Nephron progenitor cell (in vitro differentiated cells): ENCODE measurements at regions not wholly inside any gene's neighbourhood (a gene's known extent, or its start where the extent isn't known, plus 50 kb on each side); places are given as distances from the start of the nearest gene placed in this dataset.

Source experiments
- DNase-seq: peaks from one replicate; pipeline ENCODE4 v3.0.0; 2021
- H3K27ac Mint-ChIP-seq: 2 replicates; pipeline ENCODE4 v1.8.0; 2021; ENCODE audit warnings: mild to moderate bottlenecking, moderate library complexity, mixed read lengths
- H3K27me3 Mint-ChIP-seq: 2 replicates; pipeline ENCODE4 v1.8.0; 2021; ENCODE audit warnings: mild to moderate bottlenecking, low read depth, mixed read lengths; ENCODE audit not compliant: poor library complexity
- H3K36me3 Mint-ChIP-seq: 2 replicates; pipeline ENCODE4 v1.8.0; 2021; ENCODE audit warnings: low read depth, mixed read lengths
- H3K4me1 Mint-ChIP-seq: 2 replicates; pipeline ENCODE4 v1.8.0; 2021; ENCODE audit warnings: mixed read lengths
- H3K4me3 Mint-ChIP-seq: 2 replicates; pipeline ENCODE4 v1.8.0; 2021; ENCODE audit warnings: mild to moderate bottlenecking, moderate library complexity, mixed read lengths
- H3K9me3 Mint-ChIP-seq: 2 replicates; pipeline ENCODE4 v1.8.0; 2021; ENCODE audit warnings: mild to moderate bottlenecking, moderate library complexity, mixed read lengths
- CTCF ChIP-seq: fragments of 200-600 bp; sonication (generic); IDR thresholded peaks from 2 replicates; pipeline ENCODE4 v1.5.0; 2021; ENCODE audit warnings: antibody characterized with exemption

DNA sequence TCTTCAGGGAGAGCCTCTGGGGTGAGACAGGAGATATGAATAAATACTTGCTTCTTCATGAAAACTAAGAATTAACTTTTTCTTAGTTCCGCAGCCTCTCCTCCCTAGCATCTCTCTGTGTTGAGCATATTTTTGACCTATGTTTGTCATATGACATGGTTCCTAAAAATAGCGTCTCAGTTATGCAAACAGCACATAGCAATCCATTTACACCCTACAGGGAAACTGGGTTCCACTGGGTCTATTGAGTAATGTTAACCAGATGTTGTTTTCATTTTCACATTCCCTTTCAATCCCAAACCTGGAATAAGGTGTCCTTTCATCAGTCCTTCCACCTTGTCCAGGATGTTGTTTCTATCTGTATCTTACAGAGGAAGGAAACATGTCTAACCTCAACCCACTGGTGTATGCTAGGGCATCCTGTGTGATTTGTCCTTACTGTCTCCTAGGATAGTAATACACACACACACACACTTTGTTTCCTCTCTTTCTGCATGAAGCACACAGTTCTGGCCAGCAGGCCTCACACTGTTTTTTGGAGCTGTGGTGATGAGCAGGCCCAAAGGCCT lies 1543.5 kb downstream of the AACS start:
- no peaks in the 10 kb centered on the region for H3K36me3 Mint-ChIP-seq
- H3K27me3 Mint-ChIP-seq = peaks cover 9% of the 10 kb centered on the region
- no peak overlapping the region for H3K27ac Mint-ChIP-seq
- peaks cover 21% of the 10 kb centered on the region for H3K9me3 Mint-ChIP-seq
- no peaks in the 10 kb centered on the region for H3K4me1 Mint-ChIP-seq
- DNase-seq = no peak
- TF ChIP-seq CTCF = no peak
- H3K4me3 Mint-ChIP-seq = no peak overlapping the region

DNA sequence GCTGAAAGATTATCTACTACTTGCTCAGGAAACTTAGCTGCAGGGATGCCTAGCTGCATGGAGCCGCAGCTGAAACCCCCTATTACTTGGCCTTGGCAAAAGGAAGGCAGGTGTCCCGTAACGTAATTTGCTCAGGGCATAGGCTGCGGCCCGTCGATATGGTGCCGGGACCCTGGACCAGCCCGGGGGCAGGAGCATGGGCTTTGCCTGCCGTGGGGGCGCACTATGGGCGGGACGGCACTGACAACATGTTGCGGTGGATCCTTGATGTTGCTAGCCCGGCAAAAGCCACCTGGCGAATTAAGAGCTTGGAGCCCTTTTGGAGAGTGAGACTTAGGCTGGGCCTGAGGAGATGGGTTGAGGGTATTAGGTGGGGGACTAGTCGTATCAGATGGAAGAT lies 1551.2 kb downstream of the AACS start:
- Mint-ChIP-seq H3K4me1 (no peaks in the 10 kb centered on the region), H3K9me3 (peaks cover 46% of the 10 kb centered on the region), H3K36me3 (no peaks in the 10 kb centered on the region), H3K27me3 (no peaks in the 10 kb centered on the region), H3K27ac (peak overlapping the region; percentile 39), H3K4me3 (no peak overlapping the region)
- TF ChIP-seq CTCF = no peak
- DNase-seq = no peak

- Mint-ChIP-seq H3K9me3 (peaks cover 39% of the 10 kb centered on the region), H3K27me3 (no peaks in the 10 kb centered on the region), H3K36me3 (no peaks in the 10 kb centered on the region), H3K4me3 (no peak overlapping the region), H3K4me1 (no peaks in the 10 kb centered on the region), H3K27ac (no peak overlapping the region)
- peak; percentile 30 for DNase-seq
- peak; percentile 32 for TF ChIP-seq CTCF
These were observed 1552.1 kb downstream of the AACS start for GRCh38 chr12:126617312-126617711.

- no peak for TF ChIP-seq CTCF
- no peak overlapping the region for H3K4me3 Mint-ChIP-seq
- no peaks in the 10 kb centered on the region for H3K4me1 Mint-ChIP-seq
- no peak overlapping the region for H3K27ac Mint-ChIP-seq
- no peaks in the 10 kb centered on the region for H3K36me3 Mint-ChIP-seq
- H3K27me3 Mint-ChIP-seq = peaks cover 7% of the 10 kb centered on the region
- DNase-seq = no peak
- H3K9me3 Mint-ChIP-seq = peaks cover 4% of the 10 kb centered on the region
These were observed 1562.4 kb downstream of the AACS start for GRCh38 chr12:126627596-126627995.

DNA sequence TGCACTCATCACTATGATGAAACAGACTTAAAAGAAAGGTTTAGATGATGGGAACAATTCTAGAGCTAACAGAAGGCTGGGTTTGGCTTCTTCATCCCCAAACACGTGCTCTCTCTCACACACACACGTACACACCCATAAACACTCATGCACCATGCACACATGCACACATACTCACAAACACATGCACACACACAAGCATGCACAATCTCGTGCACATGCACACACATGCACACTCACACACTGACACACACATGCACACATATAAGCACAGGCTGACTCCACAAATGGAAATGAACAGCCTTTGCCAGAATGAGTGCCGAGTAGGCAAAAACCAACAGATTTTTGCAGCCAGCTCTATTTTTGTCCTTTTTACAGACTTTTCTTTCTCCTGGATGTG lies 1571.6 kb downstream of the AACS start:
- no peak overlapping the region for H3K4me3 Mint-ChIP-seq
- no peaks in the 10 kb centered on the region for H3K4me1 Mint-ChIP-seq
- no peak for DNase-seq
- H3K27ac Mint-ChIP-seq = no peak overlapping the region
- H3K36me3 Mint-ChIP-seq = no peaks in the 10 kb centered on the region
- peaks cover 8% of the 10 kb centered on the region for H3K27me3 Mint-ChIP-seq
- peaks cover 31% of the 10 kb centered on the region for H3K9me3 Mint-ChIP-seq
- no peak for TF ChIP-seq CTCF

DNA sequence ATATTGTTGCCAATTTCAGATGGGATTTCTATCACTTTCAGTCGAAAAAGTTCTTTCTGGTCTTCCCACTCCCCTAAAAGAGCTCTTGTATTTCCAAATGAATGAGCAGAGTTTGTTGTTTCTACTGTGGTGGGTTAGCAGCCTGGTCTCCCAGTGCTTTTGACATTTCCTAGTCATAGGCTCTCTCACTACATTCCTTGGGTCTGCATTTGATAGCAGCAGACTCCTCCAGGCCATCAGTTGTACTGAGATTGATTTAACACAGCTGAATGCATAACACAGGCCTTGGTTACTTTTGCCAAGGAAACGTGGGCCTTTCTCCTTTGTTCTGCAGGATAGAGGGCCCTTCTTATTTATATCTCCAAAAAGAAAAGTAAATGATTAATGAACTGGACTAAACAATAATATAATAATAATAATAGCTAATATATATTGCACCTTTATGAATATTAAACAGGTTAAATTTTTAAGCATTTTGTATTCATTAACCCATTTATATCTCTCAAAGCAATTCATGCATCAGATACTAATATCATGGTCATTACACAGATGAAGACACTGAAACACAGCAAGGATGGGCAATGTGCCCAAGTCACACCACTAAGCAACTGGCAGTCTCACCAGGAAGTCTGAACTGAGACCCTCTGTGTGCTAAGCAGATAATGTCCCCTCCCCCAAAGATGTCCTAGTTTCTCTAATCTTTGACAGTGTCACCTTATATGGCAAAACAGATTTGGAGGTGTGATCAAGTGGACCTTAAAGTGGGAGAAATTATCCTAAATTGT lies 1579.2 kb downstream of the AACS start:
- no peak for DNase-seq
- Mint-ChIP-seq H3K27ac (no peak overlapping the region), H3K36me3 (no peaks in the 10 kb centered on the region), H3K9me3 (peaks cover 33% of the 10 kb centered on the region), H3K27me3 (peaks cover 4% of the 10 kb centered on the region), H3K4me3 (no peak overlapping the region), H3K4me1 (no peaks in the 10 kb centered on the region)
- TF ChIP-seq CTCF = no peak
